Urothelium cell line (cell line): ENCODE measurements at regions not wholly inside any gene's neighbourhood (a gene's known extent, or its start where the extent isn't known, plus 50 kb on each side); places are given as distances from the start of the nearest gene placed in this dataset.

Source experiments
- DNase-seq: peaks from one replicate; pipeline ENCODE4 v3.0.0; 2011; ENCODE audit warnings: low spot score, mixed read lengths
- FAIRE-seq: peaks from 2 replicates; lab custom pipeline; 2011; peaks lifted over from hg19 to GRCh38; lab: Jason Lieb, UNC

- no peak for DNase-seq
- FAIRE-seq, result no peak
Observed at GRCh38 chr13:34086281-34086680, 268.3 kb downstream of the RFC3 start.

DNA sequence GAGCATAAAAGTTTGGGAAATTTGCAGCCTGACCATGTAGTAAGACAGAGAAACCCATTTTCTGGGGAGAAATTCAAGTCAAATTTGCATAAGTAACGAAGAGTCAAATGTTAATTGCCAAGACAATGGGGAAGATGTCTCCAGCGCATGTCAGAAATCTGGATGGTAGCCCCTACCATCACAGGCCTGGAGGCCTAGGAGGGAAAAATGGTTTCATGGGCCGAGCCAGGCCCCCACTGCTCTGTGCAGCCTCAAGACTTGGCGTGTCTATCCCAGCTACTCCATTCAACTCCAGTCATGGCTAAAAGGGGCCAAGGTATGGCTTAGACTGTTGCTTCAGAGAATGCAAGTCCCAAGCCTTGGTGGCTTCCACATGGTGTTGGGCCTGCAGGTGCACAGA, 269.8 kb downstream of the RFC3 start:
- DNase-seq (no peak), FAIRE-seq (no peak)

DNA sequence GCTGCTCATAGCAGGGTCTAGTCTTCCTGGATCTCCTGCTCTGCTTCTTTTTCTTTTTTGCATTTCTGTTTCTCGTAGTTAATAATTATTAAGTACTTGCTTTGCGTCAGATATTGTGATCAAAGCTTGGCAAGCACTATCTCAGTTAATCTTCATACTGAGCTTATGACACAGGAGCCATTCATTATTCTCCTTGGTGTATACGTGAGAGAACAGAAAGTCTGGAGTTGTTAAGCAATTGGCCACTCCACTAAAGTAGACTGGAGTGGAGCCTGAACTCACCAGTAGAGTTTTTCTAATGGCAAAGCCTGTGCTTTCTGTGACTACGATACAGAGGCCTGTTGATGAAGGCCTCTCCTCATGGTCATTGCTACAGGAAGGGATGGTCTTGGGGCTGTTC, 285.9 kb downstream of the RFC3 start:
- DNase-seq (no peak), FAIRE-seq (no peak)

DNA sequence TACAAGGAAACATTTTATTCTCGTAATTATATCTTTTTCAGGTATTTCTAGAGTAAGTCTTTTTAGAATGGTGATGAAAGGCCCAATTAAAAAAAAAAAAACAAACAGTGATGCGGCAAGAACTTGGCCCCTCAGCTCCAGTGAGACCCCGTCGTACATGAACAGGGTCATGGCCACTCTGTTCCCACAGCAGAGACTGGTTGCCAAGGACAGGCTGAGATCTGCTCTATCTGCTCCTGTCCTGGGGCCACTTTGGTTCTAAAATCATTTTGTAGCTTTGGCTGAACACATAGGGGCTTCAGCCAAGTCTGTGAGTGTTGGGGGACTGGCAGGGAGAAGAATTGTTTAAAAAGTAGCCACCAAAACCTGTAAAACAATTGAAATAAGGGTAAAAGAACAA, 286.9 kb downstream of the RFC3 start:
- DNase-seq, result no peak
- no peak for FAIRE-seq

DNA sequence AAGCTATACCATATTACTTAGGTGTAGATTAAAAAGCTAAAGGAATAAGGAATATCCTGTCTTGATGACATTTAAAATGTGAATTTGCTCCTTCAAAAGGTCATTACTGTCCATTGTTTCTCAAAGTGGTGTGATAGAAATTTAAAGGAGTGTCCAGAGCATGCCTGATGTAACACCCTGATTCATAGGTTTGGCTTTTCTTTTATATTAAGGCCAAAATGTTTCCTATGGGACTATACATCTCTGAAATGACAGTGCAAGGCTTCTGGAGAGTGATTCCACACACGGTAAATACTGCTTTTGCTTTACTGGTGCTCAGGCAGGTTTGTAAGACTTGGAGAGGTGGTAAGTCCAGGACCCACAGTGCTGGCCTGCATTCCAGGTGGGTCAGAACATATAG, 289.9 kb downstream of the RFC3 start:
- DNase-seq, result no peak
- FAIRE-seq, result no peak

DNA sequence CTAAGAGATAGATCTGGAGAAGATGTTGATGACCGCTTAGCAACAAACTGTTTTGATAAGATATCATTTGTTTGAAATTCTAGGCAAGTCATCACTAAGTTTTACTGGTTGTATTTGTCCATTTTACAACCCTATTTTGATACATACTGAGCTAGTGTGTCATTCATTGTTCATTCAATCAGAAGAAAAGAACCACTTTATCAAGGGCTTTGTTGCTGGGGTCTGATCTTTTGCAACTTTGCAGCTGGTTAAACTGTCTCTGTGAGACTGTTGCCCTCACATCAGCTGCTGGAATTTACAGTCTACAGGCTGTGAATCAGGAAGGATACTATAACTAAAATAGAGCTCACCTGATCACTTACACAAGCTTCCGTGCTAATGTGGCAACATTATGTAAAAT, 290.5 kb downstream of the RFC3 start:
- FAIRE-seq, result no peak

GRCh38 chr13:34114581-34114980, 296.6 kb downstream of the RFC3 start:
- DNase-seq (no peak), FAIRE-seq (no peak)

More for the DNA sequence above, 290.5 kb downstream of the RFC3 start:
- no peak for DNase-seq

DNA sequence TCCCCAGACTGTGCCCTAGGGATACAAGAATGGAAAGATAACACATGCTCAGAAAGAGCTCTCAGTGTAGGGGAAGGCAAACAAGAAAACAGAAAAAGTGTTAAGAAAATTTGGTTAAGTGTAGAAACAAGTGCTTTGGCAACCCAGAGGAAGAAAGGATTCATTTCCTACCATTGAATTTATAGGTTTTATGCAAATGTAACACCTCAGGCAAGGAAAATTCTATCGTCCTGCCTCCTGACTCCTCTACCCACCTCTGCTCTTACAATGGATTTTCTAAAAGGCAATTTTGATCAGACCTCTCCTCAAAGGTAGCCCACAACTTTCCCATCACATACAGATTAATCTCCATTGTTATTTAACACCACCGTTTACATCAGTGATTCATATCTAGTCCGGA, 298.7 kb downstream of the RFC3 start:
- DNase-seq (no peak), FAIRE-seq (no peak)

GRCh38 chr13:34124666-34125306, 306.8 kb downstream of the RFC3 start:
- no peak for DNase-seq
- FAIRE-seq, result no peak

- no peak for FAIRE-seq
- DNase-seq, result no peak
Observed at GRCh38 chr13:34127523-34127922, 309.6 kb downstream of the RFC3 start.

DNA sequence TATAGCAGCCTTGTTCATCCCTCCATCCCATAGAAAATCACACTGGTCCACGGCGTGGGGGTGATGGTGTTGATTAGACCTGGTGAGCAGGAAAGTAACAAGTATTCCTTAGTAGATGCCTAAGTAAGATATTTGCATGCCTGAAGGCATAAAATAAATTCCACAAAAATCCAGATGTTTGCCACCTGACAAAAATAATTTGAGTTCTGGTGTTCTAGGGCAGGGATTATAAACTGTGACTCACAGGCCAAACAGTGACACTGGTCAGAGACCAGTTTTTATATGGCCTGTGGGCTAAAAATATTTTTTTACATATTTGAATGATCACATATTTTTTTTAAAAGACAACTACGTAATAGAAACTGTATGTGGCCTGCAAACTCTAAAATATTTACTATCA, 310.7 kb downstream of the RFC3 start:
- no peak for DNase-seq
- FAIRE-seq, result no peak

DNA sequence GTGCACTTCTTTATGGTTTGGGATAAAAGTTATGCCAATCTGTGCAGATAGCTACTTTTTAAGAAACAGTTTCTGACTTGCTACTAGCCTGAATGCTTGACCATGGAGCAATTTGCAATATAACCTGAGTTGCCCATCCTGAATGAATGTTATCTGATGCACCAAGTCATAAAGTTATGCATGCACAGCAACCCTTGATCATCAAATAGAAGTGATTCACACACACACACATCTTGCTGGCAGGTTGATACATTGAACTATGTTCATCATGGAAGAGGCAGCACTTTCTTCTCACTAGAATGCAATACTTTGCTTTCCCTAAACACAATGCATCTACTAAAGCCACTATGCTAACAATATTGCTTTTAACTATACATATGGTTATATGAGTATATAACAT, 311.5 kb downstream of the RFC3 start:
- FAIRE-seq, result no peak
- DNase-seq, result no peak

- DNase-seq (no peak), FAIRE-seq (no peak)
Observed at GRCh38 chr13:34137200-34137599, 319.3 kb downstream of the RFC3 start.

DNA sequence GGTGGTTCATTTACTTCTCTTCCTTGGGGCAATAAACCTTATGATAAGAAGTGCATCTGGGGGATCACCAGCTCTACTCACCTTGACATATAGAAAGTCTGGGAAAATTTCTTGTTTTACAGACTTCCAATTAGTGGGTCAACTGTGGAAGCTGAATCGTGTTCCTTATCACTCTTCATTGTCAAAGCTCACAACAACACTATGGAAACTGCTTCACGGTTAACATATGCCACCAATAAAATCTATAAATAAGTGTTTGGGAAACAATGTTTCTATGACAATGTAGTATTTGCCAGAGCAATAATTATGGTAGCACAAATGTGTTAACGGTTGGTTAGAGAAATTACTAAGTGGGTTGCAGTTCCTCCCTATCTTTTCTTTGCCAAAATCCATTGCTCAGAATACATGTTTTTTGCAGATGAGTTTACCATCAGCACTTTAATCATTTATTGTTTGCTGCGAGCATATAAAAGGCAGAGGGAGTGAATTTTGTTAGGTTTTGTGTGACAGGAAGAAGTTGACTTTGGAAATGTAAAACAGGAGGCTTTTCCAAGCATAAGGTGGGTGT, 321.8 kb downstream of the RFC3 start:
- DNase-seq (no peak), FAIRE-seq (no peak)

GRCh38 chr13:34143637-34144036, 325.7 kb downstream of the RFC3 start:
- DNase-seq, result no peak
- FAIRE-seq, result no peak

DNA sequence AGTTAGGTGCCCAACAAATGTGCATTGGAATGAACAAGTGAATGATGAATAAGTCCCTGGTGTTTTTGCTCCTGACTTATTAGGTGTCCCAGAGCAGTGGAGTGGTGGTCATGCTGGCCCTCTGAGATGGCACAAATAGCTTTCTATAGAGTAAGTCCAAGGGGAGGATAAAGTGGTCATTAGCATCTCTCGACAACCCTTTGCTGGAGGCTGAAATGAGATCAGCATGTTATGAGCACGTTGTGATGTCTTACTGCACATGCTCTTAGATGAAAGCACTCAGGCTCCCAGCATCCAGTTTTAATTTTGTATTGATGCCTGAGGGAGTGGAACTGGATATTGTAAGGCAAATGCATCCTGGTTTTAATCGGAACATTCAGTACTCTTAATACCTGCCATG, 326.2 kb downstream of the RFC3 start:
- FAIRE-seq (no peak), DNase-seq (no peak)

DNA sequence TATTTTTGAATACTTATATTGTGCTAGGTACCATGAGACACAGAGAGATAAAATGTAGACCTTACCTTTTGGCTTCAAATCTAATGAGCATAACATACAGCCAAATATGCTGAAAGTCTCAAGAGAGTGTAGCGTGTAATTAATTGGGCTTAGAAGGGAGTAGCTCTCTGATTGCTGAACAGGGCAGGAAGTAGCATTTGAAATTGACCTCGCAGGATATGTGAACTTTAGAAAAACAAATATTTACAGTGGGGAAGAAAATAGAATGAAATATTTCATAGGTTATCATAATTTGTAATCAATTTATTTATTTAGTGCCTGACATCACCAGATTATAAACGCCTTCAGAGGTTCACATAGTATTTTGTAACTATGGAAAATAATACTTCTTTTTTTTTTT, 327.1 kb downstream of the RFC3 start:
- FAIRE-seq, result no peak
- no peak for DNase-seq

- DNase-seq, result no peak
- no peak for FAIRE-seq
Observed at GRCh38 chr13:34148359-34148758, 330.4 kb downstream of the RFC3 start.

DNA sequence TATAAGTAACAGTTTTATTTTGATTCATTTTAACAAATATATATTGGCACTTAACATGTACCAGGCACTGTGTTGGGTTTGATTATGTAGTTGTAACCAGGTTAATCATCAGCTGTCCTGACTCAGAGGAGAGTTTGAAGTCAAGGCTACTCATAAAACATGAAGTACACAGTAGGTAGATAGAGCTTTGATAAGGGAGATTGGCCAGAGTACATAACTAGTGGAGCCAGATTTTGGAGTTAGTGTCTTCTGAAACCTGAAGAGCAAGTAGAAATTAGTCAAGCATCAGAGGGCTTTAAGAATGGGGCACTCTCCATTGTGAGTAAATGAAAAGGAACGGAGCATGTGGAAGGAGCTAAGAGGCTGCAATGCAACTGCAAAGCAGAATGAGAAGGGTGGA, 333.9 kb downstream of the RFC3 start:
- no peak for DNase-seq
- FAIRE-seq, result no peak

- no peak for DNase-seq
- no peak for FAIRE-seq
Observed at GRCh38 chr13:34152409-34152808, 334.5 kb downstream of the RFC3 start.

- DNase-seq (no peak), FAIRE-seq (no peak)
Observed at GRCh38 chr13:34152996-34153395, 335.0 kb downstream of the RFC3 start.

GRCh38 chr13:34153428-34154180, 335.7 kb downstream of the RFC3 start:
- no peak for DNase-seq
- no peak for FAIRE-seq
